H9 (cell line): ENCODE measurements at regions not wholly inside any gene's neighbourhood (a gene's known extent, or its start where the extent isn't known, plus 50 kb on each side); places are given as distances from the start of the nearest gene placed in this dataset.

Experiments used
- DNase-seq: peaks from one replicate; pipeline ENCODE4 v3.0.0-alpha.2; 2017
- H2AFZ ChIP-seq: one replicate; pipeline ENCODE4 v1.6.1; 2013; ENCODE audit warnings: mild to moderate bottlenecking, low read length, control low read depth, moderate library complexity
- H2AK5ac ChIP-seq: 2 replicates; pipeline ENCODE4 v1.6.1; 2013; ENCODE audit warnings: low read length, control low read depth, mixed read lengths; ENCODE audit not compliant: insufficient read length
- H2BK120ac ChIP-seq: one replicate; pipeline ENCODE4 v1.6.1; 2013; ENCODE audit warnings: low read depth, mild to moderate bottlenecking, low read length, control low read depth, inconsistent platforms; ENCODE audit not compliant: poor library complexity, severe bottlenecking
- H2BK12ac ChIP-seq: 2 replicates; pipeline ENCODE4 v1.6.1; 2013; ENCODE audit warnings: low read length, control low read depth, mixed read lengths, low read depth; ENCODE audit not compliant: insufficient read length
- H2BK15ac ChIP-seq: 2 replicates; pipeline ENCODE4 v1.6.1; 2013; ENCODE audit warnings: low read depth, low read length, control low read depth
- H2BK20ac ChIP-seq: one replicate; pipeline ENCODE4 v1.6.1; 2013; ENCODE audit warnings: low read depth, mild to moderate bottlenecking, low read length, control low read depth, inconsistent platforms; ENCODE audit not compliant: poor library complexity, severe bottlenecking
- H2BK5ac ChIP-seq: 2 replicates; pipeline ENCODE4 v1.6.1; 2013; ENCODE audit warnings: low read length, control low read depth, mixed read lengths; ENCODE audit not compliant: insufficient read length
- H3K14ac ChIP-seq: 2 replicates; pipeline ENCODE4 v1.6.1; 2013; ENCODE audit warnings: low read length, control low read depth; ENCODE audit not compliant: insufficient read depth
- H3K18ac ChIP-seq: 2 replicates; pipeline ENCODE4 v1.6.1; 2013; ENCODE audit warnings: low read depth, mild to moderate bottlenecking, mixed read lengths, low read length, control low read depth; ENCODE audit not compliant: insufficient read length
- H3K23ac ChIP-seq: 2 replicates; pipeline ENCODE4 v1.6.1; 2013; ENCODE audit warnings: low read length, control low read depth, mixed read lengths, low read depth; ENCODE audit not compliant: insufficient read length
- H3K23me2 ChIP-seq: 2 replicates; pipeline ENCODE4 v1.6.1; 2013; ENCODE audit warnings: low read depth, mild to moderate bottlenecking, mixed read lengths, low read length, control low read depth; ENCODE audit not compliant: insufficient read length, poor library complexity, severe bottlenecking
- H3K27ac ChIP-seq: 2 replicates; pipeline ENCODE4 v1.5.1; 2013; ENCODE audit warnings: low read length, control low read depth, mixed read lengths, low read depth; ENCODE audit not compliant: insufficient read length
- H3K27me3 ChIP-seq: 2 replicates; pipeline ENCODE4 v1.6.1; 2013; ENCODE audit warnings: low read length, control low read depth, inconsistent platforms; ENCODE audit not compliant: insufficient read depth
- H3K4ac ChIP-seq: 2 replicates; pipeline ENCODE4 v1.6.1; 2013; ENCODE audit warnings: low read depth, mild to moderate bottlenecking, control low read depth, inconsistent platforms, low read length, moderate library complexity
- H3K4me1 ChIP-seq: 2 replicates; pipeline ENCODE4 v1.6.1; 2013; ENCODE audit warnings: low read length, control low read depth, inconsistent platforms; ENCODE audit not compliant: insufficient read depth
- H3K4me2 ChIP-seq: 2 replicates; pipeline ENCODE4 v1.6.1; 2013; ENCODE audit warnings: low read length, control low read depth, mixed read lengths; ENCODE audit not compliant: insufficient read length, insufficient read depth
- H3K56ac ChIP-seq: 2 replicates; pipeline ENCODE4 v1.6.1; 2013; ENCODE audit warnings: low read depth, mild to moderate bottlenecking, mixed read lengths, low read length, control low read depth; ENCODE audit not compliant: insufficient read length
- H3K79me1 ChIP-seq: 2 replicates; pipeline ENCODE4 v1.6.1; 2013; ENCODE audit warnings: low read depth, mild to moderate bottlenecking, moderate library complexity, low read length, control low read depth, inconsistent platforms; ENCODE audit not compliant: insufficient read depth, poor library complexity, severe bottlenecking
- H3K79me2 ChIP-seq: 2 replicates; pipeline ENCODE4 v1.6.1; 2013; ENCODE audit warnings: low read length, control low read depth, inconsistent platforms; ENCODE audit not compliant: insufficient read depth
- H3K9ac ChIP-seq: 2 replicates; pipeline ENCODE4 v1.6.1; 2013; ENCODE audit warnings: low read length, control low read depth, mixed read lengths; ENCODE audit not compliant: insufficient read length; ENCODE audit errors: extremely low read depth
- H3K9me3 ChIP-seq: one replicate; pipeline ENCODE4 v1.6.1; 2013; ENCODE audit warnings: low read depth, low read length, inconsistent platforms; ENCODE audit not compliant: control insufficient read depth
- H3T11ph ChIP-seq: one replicate; pipeline ENCODE4 v1.6.1; 2013; ENCODE audit warnings: mild to moderate bottlenecking, low read length, control low read depth, inconsistent platforms
- H4K20me1 ChIP-seq: one replicate; pipeline ENCODE4 v1.6.1; 2013; ENCODE audit not compliant: control insufficient read depth, insufficient read length, insufficient read depth
- H4K5ac ChIP-seq: 2 replicates; pipeline ENCODE4 v1.6.1; 2013; ENCODE audit warnings: low read depth, mild to moderate bottlenecking, mixed read lengths, low read length, control low read depth; ENCODE audit not compliant: insufficient read length
- H4K8ac ChIP-seq: replicated peaks from 2 replicates; pipeline ENCODE4 v1.6.1; 2013; ENCODE audit warnings: low read length, control low read depth, mixed read lengths, low read depth; ENCODE audit not compliant: insufficient read length
- H4K91ac ChIP-seq: 2 replicates; pipeline ENCODE4 v1.6.1; 2013; ENCODE audit warnings: low read depth, mild to moderate bottlenecking, moderate library complexity, mixed read lengths, low read length, control low read depth; ENCODE audit not compliant: insufficient read length
- H3K27ac Mint-ChIP-seq, 3 experiments: 2 replicates in 2 of 3; 3 replicates in 1 of 3; pipeline ENCODE4 v1.8.0; 2020 to 2021; ENCODE audit warnings: mixed read lengths in 3 of 3, mild to moderate bottlenecking in 1 of 3, moderate library complexity in 1 of 3
- H3K27me3 Mint-ChIP-seq: 2 replicates; pipeline ENCODE4 v1.8.0; 2021; ENCODE audit warnings: low read depth, mild to moderate bottlenecking, moderate library complexity, mixed read lengths
- H3K36me3 Mint-ChIP-seq, 3 experiments: 2 replicates in 2 of 3; 3 replicates in 1 of 3; pipeline ENCODE4 v1.8.0; 2020 to 2021; ENCODE audit warnings: low read depth in 3 of 3, mixed read lengths in 3 of 3; ENCODE audit not compliant: insufficient read depth in 1 of 3
- H3K4me1 Mint-ChIP-seq, 2 experiments: 2 replicates each; pipeline ENCODE4 v1.8.0; 2020; ENCODE audit warnings: mixed read lengths in 2 of 2
- H3K4me3 Mint-ChIP-seq, 2 experiments: 2 replicates in 1 of 2; 3 replicates in 1 of 2; pipeline ENCODE4 v1.8.0; 2020 to 2021; ENCODE audit warnings: mild to moderate bottlenecking in 2 of 2, mixed read lengths in 2 of 2, moderate library complexity in 1 of 2
- H3K9me3 Mint-ChIP-seq, 2 experiments: 2 replicates in 1 of 2; 3 replicates in 1 of 2; pipeline ENCODE4 v1.8.0; 2020; ENCODE audit warnings: mild to moderate bottlenecking in 2 of 2, mixed read lengths in 2 of 2, moderate library complexity in 1 of 2
- WGBS: extraction: QIAGEN DNeasy Blood & Tissue Kit; methylation state at CpG from one replicate; pipeline ENCODE4 v1.1.7; 2013; ENCODE audit warnings: missing lambda C conversion rate, low lambda C conversion rate, mixed read lengths; ENCODE audit not compliant: insufficient read length; ENCODE audit errors: extremely low coverage; 5-methylcytosine and 5-hydroxymethylcytosine counted together
- TF ChIP-seq, protein P1 (sequence below): fragments of 200-600 bp; sonication (generic); conservative IDR thresholded peaks from 3 replicates; pipeline ENCODE4 v1.8.0; 2021; ENCODE audit warnings: antibody characterized with exemption, mild to moderate bottlenecking

DNA sequence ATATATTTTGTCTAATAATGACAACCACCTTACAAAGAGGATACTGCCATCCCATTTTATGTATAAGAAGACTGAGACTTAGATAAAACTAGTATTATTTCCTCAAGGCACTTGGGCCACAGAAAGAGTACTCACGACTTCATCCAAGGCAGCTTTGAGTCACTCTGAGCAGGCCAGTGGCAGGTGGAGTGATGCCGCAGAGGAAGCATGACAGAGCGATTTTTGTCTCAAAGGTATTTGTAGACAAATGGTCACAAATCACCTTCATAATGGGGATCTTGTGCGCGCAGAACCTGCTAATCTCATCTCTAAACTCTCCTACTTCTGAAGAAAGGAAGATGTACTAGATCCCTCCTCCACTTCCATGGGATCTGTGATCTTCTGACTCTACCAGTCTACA is 113.2 kb upstream of the NAMPT start:
- H3K4me3 Mint-ChIP-seq, result no peak overlapping the region
- no peak overlapping the region for H2BK15ac ChIP-seq
- no peak overlapping the region for H4K5ac ChIP-seq
- TF ChIP-seq, protein P1, sequence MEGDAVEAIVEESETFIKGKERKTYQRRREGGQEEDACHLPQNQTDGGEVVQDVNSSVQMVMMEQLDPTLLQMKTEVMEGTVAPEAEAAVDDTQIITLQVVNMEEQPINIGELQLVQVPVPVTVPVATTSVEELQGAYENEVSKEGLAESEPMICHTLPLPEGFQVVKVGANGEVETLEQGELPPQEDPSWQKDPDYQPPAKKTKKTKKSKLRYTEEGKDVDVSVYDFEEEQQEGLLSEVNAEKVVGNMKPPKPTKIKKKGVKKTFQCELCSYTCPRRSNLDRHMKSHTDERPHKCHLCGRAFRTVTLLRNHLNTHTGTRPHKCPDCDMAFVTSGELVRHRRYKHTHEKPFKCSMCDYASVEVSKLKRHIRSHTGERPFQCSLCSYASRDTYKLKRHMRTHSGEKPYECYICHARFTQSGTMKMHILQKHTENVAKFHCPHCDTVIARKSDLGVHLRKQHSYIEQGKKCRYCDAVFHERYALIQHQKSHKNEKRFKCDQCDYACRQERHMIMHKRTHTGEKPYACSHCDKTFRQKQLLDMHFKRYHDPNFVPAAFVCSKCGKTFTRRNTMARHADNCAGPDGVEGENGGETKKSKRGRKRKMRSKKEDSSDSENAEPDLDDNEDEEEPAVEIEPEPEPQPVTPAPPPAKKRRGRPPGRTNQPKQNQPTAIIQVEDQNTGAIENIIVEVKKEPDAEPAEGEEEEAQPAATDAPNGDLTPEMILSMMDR, result no peak
- H3K23me2 ChIP-seq, result no peaks in the 10 kb centered on the region
- H2BK12ac ChIP-seq, result no peak overlapping the region
- H3K27ac Mint-ChIP-seq, result no peak overlapping the region
- H3K27me3 Mint-ChIP-seq, result peaks cover 20% of the 10 kb centered on the region
- H2BK20ac ChIP-seq, result no peak overlapping the region
- no peak overlapping the region for H3K14ac ChIP-seq
- H2AFZ ChIP-seq, result no peak overlapping the region
- no peak overlapping the region for H3K23ac ChIP-seq
- H3K56ac ChIP-seq, result no peak overlapping the region
- DNase-seq, result no peak
- H3T11ph ChIP-seq, result no peak overlapping the region
- peaks cover 23 to 25% of the 10 kb centered on the region in 2 experiments for H3K4me1 Mint-ChIP-seq
- no peaks in the 10 kb centered on the region for H3K9me3 ChIP-seq
- no peaks in the 10 kb centered on the region for H3K79me1 ChIP-seq
- no peaks in the 10 kb centered on the region for H3K79me2 ChIP-seq
- H2AK5ac ChIP-seq, result no peak overlapping the region
- H3K4me2 ChIP-seq, result no peak overlapping the region
- no peak overlapping the region for H4K91ac ChIP-seq
- H4K20me1 ChIP-seq, result no peaks in the 10 kb centered on the region
- H3K4me1 ChIP-seq, result peaks cover 3% of the 10 kb centered on the region; the same call in 1 of the 2 replicates
- H3K36me3 Mint-ChIP-seq, result peaks cover 0 to 4% (median 0%) of the 10 kb centered on the region in 3 experiments; a peak in 3 of 7 replicates
- no peak overlapping the region for H2BK5ac ChIP-seq
- no peak overlapping the region for H3K9ac ChIP-seq
- peaks cover 0 to 3% of the 10 kb centered on the region in 2 experiments; a peak in 3 of 5 replicates for H3K9me3 Mint-ChIP-seq
- no peak overlapping the region for H3K4ac ChIP-seq
- no peak overlapping the region for H3K27ac ChIP-seq
- H2BK120ac ChIP-seq, result no peak overlapping the region
- H4K8ac ChIP-seq, result no peak overlapping the region
- H3K18ac ChIP-seq, result no peak overlapping the region
- H3K27me3 ChIP-seq, result no peaks in the 10 kb centered on the region
- WGBS, result no CpG with 5 or more reads among the region's 5 CpGs
